ENCODE measurements at regions not wholly inside any gene's neighbourhood (a gene's known extent, or its start where the extent isn't known, plus 50 kb on each side); places are given as distances from the start of the nearest gene placed in this dataset.

- no peak for TF ChIP-seq PATZ1 (CRISPR knock-in tag; IDR thresholded peaks at IDR 0.05; ENCODE audit: borderline replicate concordance)
- TF ChIP-seq TOX (CRISPR knock-in tag; IDR thresholded peaks at IDR 0.05; ENCODE audit: borderline replicate concordance) = no peak
- TF ChIP-seq ZC3H10 (CRISPR knock-in tag; IDR thresholded peaks at IDR 0.05) = no peak
- TF ChIP-seq BACH2 (CRISPR knock-in tag; IDR thresholded peaks at IDR 0.05; ENCODE audit: borderline replicate concordance) = no peak
- TF ChIP-seq, protein P1, sequence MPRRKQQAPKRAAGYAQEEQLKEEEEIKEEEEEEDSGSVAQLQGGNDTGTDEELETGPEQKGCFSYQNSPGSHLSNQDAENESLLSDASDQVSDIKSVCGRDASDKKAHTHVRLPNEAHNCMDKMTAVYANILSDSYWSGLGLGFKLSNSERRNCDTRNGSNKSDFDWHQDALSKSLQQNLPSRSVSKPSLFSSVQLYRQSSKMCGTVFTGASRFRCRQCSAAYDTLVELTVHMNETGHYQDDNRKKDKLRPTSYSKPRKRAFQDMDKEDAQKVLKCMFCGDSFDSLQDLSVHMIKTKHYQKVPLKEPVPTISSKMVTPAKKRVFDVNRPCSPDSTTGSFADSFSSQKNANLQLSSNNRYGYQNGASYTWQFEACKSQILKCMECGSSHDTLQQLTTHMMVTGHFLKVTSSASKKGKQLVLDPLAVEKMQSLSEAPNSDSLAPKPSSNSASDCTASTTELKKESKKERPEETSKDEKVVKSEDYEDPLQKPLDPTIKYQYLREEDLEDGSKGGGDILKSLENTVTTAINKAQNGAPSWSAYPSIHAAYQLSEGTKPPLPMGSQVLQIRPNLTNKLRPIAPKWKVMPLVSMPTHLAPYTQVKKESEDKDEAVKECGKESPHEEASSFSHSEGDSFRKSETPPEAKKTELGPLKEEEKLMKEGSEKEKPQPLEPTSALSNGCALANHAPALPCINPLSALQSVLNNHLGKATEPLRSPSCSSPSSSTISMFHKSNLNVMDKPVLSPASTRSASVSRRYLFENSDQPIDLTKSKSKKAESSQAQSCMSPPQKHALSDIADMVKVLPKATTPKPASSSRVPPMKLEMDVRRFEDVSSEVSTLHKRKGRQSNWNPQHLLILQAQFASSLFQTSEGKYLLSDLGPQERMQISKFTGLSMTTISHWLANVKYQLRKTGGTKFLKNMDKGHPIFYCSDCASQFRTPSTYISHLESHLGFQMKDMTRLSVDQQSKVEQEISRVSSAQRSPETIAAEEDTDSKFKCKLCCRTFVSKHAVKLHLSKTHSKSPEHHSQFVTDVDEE (CRISPR knock-in tag; IDR thresholded peaks at IDR 0.05) = no peak
- TF ChIP-seq TCF4 (CRISPR knock-in tag; IDR thresholded peaks at IDR 0.05; ENCODE audit: borderline replicate concordance) = no peak
- TF ChIP-seq PPARA (CRISPR knock-in tag; IDR thresholded peaks at IDR 0.05; ENCODE audit: borderline replicate concordance) = no peak
- no peak for TF ChIP-seq OSR1 (CRISPR knock-in tag; IDR thresholded peaks at IDR 0.05)
- TF ChIP-seq GLIS3 (CRISPR knock-in tag; IDR thresholded peaks at IDR 0.05) = no peak
- TF ChIP-seq CREB5 (CRISPR knock-in tag; IDR thresholded peaks at IDR 0.05; ENCODE audit: low read depth) = no peak
- TF ChIP-seq ZNF565 (CRISPR knock-in tag; conservative IDR thresholded peaks at IDR 0.05; ENCODE audit: low read depth) = no peak
- no peak for TF ChIP-seq RARB (CRISPR knock-in tag; IDR thresholded peaks at IDR 0.05)
- TF ChIP-seq ARNTL (CRISPR knock-in tag; IDR thresholded peaks at IDR 0.05; ENCODE audit: borderline replicate concordance, low read depth) = no peak
These were observed 95.3 kb upstream of the SNX9 start for GRCh38 chr6:157727629-157728182.

Data from SK-N-SH treated with all-trans-retinoic acid at 6 μM for 48 hours (cell line).